Fibroblast of mammary gland (primary cell): ENCODE measurements at regions not wholly inside any gene's neighbourhood (a gene's known extent, or its start where the extent isn't known, plus 50 kb on each side); places are given as distances from the start of the nearest gene placed in this dataset.
A peak's percentile ranks its signal among the peaks of the same experiment; 100 is the strongest.

ENCODE experiments used
- DNase-seq: peaks from one replicate; pipeline ENCODE4 v3.0.0-alpha.2; 2010; ENCODE audit warnings: low read depth
- H3K4me3 ChIP-seq: 2 replicates; pipeline ENCODE4 v1.5.1; 2011; ENCODE audit warnings: low read depth, mild to moderate bottlenecking, low read length, moderate library complexity; ENCODE audit not compliant: control insufficient read depth
- TF ChIP-seq, protein P1 (sequence below): conservative IDR thresholded peaks from 2 replicates; pipeline ENCODE4 v1.5.1; 2011; ENCODE audit warnings: low read depth, low read length, inconsistent platforms; ENCODE audit not compliant: control insufficient read depth, insufficient read depth

GRCh38 chr12:24127919-24128721 is 178.7 kb upstream of the SOX5 start:
- TF ChIP-seq, protein P1, sequence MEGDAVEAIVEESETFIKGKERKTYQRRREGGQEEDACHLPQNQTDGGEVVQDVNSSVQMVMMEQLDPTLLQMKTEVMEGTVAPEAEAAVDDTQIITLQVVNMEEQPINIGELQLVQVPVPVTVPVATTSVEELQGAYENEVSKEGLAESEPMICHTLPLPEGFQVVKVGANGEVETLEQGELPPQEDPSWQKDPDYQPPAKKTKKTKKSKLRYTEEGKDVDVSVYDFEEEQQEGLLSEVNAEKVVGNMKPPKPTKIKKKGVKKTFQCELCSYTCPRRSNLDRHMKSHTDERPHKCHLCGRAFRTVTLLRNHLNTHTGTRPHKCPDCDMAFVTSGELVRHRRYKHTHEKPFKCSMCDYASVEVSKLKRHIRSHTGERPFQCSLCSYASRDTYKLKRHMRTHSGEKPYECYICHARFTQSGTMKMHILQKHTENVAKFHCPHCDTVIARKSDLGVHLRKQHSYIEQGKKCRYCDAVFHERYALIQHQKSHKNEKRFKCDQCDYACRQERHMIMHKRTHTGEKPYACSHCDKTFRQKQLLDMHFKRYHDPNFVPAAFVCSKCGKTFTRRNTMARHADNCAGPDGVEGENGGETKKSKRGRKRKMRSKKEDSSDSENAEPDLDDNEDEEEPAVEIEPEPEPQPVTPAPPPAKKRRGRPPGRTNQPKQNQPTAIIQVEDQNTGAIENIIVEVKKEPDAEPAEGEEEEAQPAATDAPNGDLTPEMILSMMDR, result no peak
- no peak for DNase-seq

GRCh38 chr12:24125280-24125679 is 175.8 kb upstream of the SOX5 start:
- H3K4me3 ChIP-seq, result no peak overlapping the region
- no peak for DNase-seq
- TF ChIP-seq, protein P1, result no peak

More at GRCh38 chr12:24127919-24128721, 178.7 kb upstream of the SOX5 start:
- H3K4me3 ChIP-seq, result no peak overlapping the region

DNA sequence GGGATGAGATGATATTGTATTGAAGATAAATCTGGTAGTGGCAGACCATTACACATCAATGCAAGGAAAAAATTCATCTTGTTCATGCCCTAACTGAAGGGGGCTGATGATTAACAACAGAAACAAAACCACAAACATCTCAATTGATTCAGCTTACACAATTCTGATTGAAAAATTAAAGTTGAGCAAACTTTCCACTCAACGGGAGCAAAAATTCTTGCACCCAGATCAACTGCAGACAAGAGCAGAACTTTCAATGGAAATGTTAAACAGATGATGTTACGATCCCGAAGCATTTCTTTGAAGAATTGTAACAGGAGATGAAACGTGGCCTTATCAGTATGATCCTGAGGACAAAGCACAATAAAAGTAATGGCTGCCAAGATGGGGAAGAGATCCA is 172.4 kb upstream of the SOX5 start:
- DNase-seq, result peak; percentile 28
- TF ChIP-seq, protein P1, result no peak

DNA sequence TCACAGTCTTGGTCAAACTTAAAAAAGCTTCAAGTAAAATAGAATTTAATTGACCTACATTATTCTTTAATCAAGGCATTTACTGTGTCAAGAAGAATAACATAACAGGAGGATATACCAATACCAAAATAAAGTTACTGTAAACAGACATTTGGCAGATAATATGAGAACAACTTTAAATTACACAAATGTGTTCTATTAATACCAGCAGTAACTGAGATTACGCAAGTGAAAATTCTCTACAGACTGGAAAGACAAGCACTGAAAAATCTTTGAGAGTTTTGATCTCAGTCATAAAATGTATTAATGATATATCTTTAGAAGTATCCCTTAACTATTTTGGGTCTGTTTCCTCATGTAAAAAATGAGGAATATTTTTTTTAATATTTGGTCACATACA is 169.2 kb upstream of the SOX5 start:
- DNase-seq, result peak; percentile 39
- no peak overlapping the region for H3K4me3 ChIP-seq
- TF ChIP-seq, protein P1, result no peak

More for the DNA sequence above, 172.4 kb upstream of the SOX5 start:
- H3K4me3 ChIP-seq, result no peak overlapping the region

DNA sequence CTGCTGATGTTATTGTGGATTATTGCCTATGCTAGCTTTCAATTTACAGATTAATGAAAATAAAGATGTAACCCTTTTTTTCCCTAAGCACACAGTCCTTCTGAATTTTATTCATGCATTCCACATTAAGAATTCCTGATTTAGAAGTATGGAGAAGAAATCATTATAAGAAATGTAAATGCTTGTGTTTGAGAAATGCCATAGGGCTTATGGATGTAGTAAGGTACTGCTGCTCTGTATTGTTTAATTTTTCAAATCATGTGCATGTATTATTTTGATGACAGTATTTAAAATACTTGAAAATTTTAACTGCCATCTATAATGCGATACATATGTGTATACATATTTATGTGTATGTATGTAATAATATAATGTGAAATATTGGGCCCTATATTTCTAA is 167.1 kb upstream of the SOX5 start:
- DNase-seq, result no peak
- no peak overlapping the region for H3K4me3 ChIP-seq
- TF ChIP-seq, protein P1, result no peak

DNA sequence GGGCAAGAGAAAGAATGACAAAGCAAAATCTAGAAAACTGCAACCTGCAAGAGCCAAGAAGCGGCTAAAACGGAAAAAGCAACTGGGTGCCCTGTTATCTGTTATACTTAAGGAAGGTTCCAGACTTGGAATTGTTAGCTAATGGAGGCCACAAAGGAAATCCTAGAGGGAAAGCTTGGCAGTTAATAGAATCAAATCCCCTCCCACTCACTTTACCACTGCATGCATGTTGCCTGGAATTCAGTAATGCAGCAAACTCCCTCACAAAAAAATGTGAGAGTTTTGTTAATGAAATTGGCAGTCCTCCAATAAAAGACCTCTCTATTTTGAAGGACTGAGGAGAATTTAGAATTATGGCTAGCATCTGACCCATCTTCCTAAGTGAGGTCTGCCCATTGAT is 164.2 kb upstream of the SOX5 start:
- TF ChIP-seq, protein P1, result no peak
- DNase-seq, result no peak
- H3K4me3 ChIP-seq, result no peak overlapping the region
